SH-SY5Y (cell line): ENCODE measurements at regions not wholly inside any gene's neighbourhood (a gene's known extent, or its start where the extent isn't known, plus 50 kb on each side); places are given as distances from the start of the nearest gene placed in this dataset.

Experiments used
- GATA2 ChIP-seq: IDR thresholded peaks from 2 replicates; pipeline ENCODE4 v1.6.1; 2011; ENCODE audit warnings: mild to moderate bottlenecking, low read depth, low read length
- GATA3 ChIP-seq: IDR thresholded peaks from 2 replicates; pipeline ENCODE4 v1.6.1; 2011; ENCODE audit warnings: low read depth, mild to moderate bottlenecking, low read length, moderate library complexity

DNA sequence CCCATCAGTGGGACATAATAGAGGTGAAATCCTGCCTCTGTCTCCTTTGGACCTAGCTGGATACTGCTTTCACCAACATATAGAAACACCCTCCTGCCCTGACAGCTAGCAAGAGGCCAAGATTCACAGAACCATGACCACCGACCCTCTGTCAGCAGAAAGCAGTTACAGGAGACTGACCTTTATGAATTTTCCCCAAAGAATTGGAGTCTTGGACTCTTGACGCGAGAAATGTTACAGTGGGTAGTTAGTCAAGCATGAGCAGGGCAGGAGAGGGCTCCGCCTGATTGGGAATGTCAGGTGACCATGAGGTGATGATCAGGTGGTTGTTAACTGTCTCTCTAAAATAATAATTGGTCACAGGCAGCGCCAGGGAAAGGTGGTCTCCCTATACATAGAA lies 1002.3 kb downstream of the TDRD15 start:
- TF ChIP-seq GATA2 (no peak), GATA3 (no peak)
